HG02840 (cell line): ENCODE measurements at regions not wholly inside any gene's neighbourhood (a gene's known extent, or its start where the extent isn't known, plus 50 kb on each side); places are given as distances from the start of the nearest gene placed in this dataset.
A peak's percentile ranks its signal among the peaks of the same experiment; 100 is the strongest.

ENCODE experiments used
- ATAC-seq: cut with Tn5 transposase; IDR thresholded peaks from one replicate; pipeline ENCODE4 v1.9.1; 2021; ENCODE audit warnings: mild to moderate bottlenecking, moderate library complexity, moderate number of reproducible peaks; ENCODE audit not compliant: unreplicated experiment, low FRiP score

- ATAC-seq: no peak
Observed at GRCh38 chr4:107192601-107193000, 156.5 kb upstream of the DKK2 start.

- no peak for ATAC-seq
Observed at GRCh38 chr4:107187091-107187490, 151.0 kb upstream of the DKK2 start.

GRCh38 chr4:107183155-107183774 is 147.2 kb upstream of the DKK2 start:
- peak; percentile 98 for ATAC-seq

- ATAC-seq: no peak
Observed at GRCh38 chr4:107182347-107182746, 146.2 kb upstream of the DKK2 start.

GRCh38 chr4:107166873-107167450 is 130.8 kb upstream of the DKK2 start:
- no peak for ATAC-seq

- ATAC-seq: no peak
Observed at GRCh38 chr4:107166181-107166580, 130.1 kb upstream of the DKK2 start.

- ATAC-seq: no peak
Observed at GRCh38 chr4:107164962-107165475, 128.9 kb upstream of the DKK2 start.

GRCh38 chr4:107156443-107156842 is 120.3 kb upstream of the DKK2 start:
- no peak for ATAC-seq

GRCh38 chr4:107155366-107155765 is 119.3 kb upstream of the DKK2 start:
- no peak for ATAC-seq

- no peak for ATAC-seq
Observed at GRCh38 chr4:107153956-107154355, 117.8 kb upstream of the DKK2 start.

- ATAC-seq: no peak
Observed at GRCh38 chr4:107153228-107153627, 117.1 kb upstream of the DKK2 start.

- ATAC-seq: no peak
Observed at GRCh38 chr4:107151173-107151572, 115.1 kb upstream of the DKK2 start.

- no peak for ATAC-seq
Observed at GRCh38 chr4:107148904-107149303, 112.8 kb upstream of the DKK2 start.

GRCh38 chr4:107147873-107148272 is 111.8 kb upstream of the DKK2 start:
- no peak for ATAC-seq

- ATAC-seq: no peak
Observed at GRCh38 chr4:107138433-107138832, 102.3 kb upstream of the DKK2 start.

GRCh38 chr4:107133965-107134653 is 98.0 kb upstream of the DKK2 start:
- ATAC-seq: no peak

GRCh38 chr4:107131295-107131694 is 95.2 kb upstream of the DKK2 start:
- ATAC-seq: no peak

GRCh38 chr4:107130157-107130556 is 94.0 kb upstream of the DKK2 start:
- no peak for ATAC-seq

- ATAC-seq: no peak
Observed at GRCh38 chr4:107129611-107130010, 93.5 kb upstream of the DKK2 start.

- no peak for ATAC-seq
Observed at GRCh38 chr4:107129076-107129475, 93.0 kb upstream of the DKK2 start.

GRCh38 chr4:107128116-107128515 is 92.0 kb upstream of the DKK2 start:
- ATAC-seq: no peak

GRCh38 chr4:107125496-107125895 is 89.4 kb upstream of the DKK2 start:
- ATAC-seq: no peak
